RKO (cell line): ENCODE measurements at regions not wholly inside any gene's neighbourhood (a gene's known extent, or its start where the extent isn't known, plus 50 kb on each side); places are given as distances from the start of the nearest gene placed in this dataset.
"Not testable (repeated sequence)": the region's sequence is repeated elsewhere in the genome, so short reads cannot be mapped to it uniquely, and the experiment has no call there.

Experiments used
- DNase-seq: peaks from one replicate; pipeline ENCODE4 v3.0.0-alpha.2; 2016; ENCODE audit warnings: low spot score

GRCh38 chrX:104513162-104513561 is 52.8 kb upstream of the IL1RAPL2 start:
- DNase-seq, result no peak

GRCh38 chrX:104510801-104511200 is 55.2 kb upstream of the IL1RAPL2 start:
- DNase-seq, result no peak

GRCh38 chrX:104502460-104502859 is 63.5 kb upstream of the IL1RAPL2 start:
- no peak for DNase-seq

GRCh38 chrX:104488811-104489210 is 77.2 kb upstream of the IL1RAPL2 start:
- DNase-seq, result no peak

GRCh38 chrX:104486691-104487090 is 79.3 kb upstream of the IL1RAPL2 start:
- DNase-seq, result no peak

- DNase-seq, result peak; percentile 4
Measured at GRCh38 chrX:104482757-104483156, 83.2 kb upstream of the IL1RAPL2 start.

GRCh38 chrX:104469771-104470170 is 96.2 kb upstream of the IL1RAPL2 start:
- DNase-seq, result no peak

GRCh38 chrX:104459796-104460195 is 106.2 kb upstream of the IL1RAPL2 start:
- no peak for DNase-seq

- DNase-seq, result not testable (repeated sequence)
Measured at GRCh38 chrX:104457130-104457529, 108.9 kb upstream of the IL1RAPL2 start.

- DNase-seq, result no peak
Measured at GRCh38 chrX:104450316-104450715, 115.7 kb upstream of the IL1RAPL2 start.

GRCh38 chrX:104445591-104445990 is 120.4 kb upstream of the IL1RAPL2 start:
- DNase-seq, result no peak

- no peak for DNase-seq
Measured at GRCh38 chrX:104435249-104435648, 130.8 kb upstream of the IL1RAPL2 start.

GRCh38 chrX:104432321-104432720 is 133.7 kb upstream of the IL1RAPL2 start:
- DNase-seq, result no peak

- DNase-seq, result no peak
Measured at GRCh38 chrX:104430742-104431119, 135.3 kb upstream of the IL1RAPL2 start.

GRCh38 chrX:104430072-104430741 is 135.8 kb upstream of the IL1RAPL2 start:
- DNase-seq, result no peak

- peak; percentile 37 for DNase-seq
Measured at GRCh38 chrX:104428231-104428630, 137.8 kb upstream of the IL1RAPL2 start.

- DNase-seq, result no peak
Measured at GRCh38 chrX:104427693-104428092, 138.3 kb upstream of the IL1RAPL2 start.

- no peak for DNase-seq
Measured at GRCh38 chrX:104427073-104427472, 138.9 kb upstream of the IL1RAPL2 start.

- DNase-seq, result no peak
Measured at GRCh38 chrX:104420907-104421306, 145.1 kb upstream of the IL1RAPL2 start.

GRCh38 chrX:104419926-104420325 is 146.1 kb upstream of the IL1RAPL2 start:
- DNase-seq, result no peak

GRCh38 chrX:104419211-104419610 is 146.8 kb upstream of the IL1RAPL2 start:
- DNase-seq, result no peak

GRCh38 chrX:104411800-104412199 is 154.2 kb upstream of the IL1RAPL2 start:
- DNase-seq, result no peak

GRCh38 chrX:104400387-104400786 is 145.7 kb upstream of the ESX1 start:
- DNase-seq, result no peak

GRCh38 chrX:104392350-104392749 is 137.6 kb upstream of the ESX1 start:
- no peak for DNase-seq
